ENCODE measurements at regions not wholly inside any gene's neighbourhood (a gene's known extent, or its start where the extent isn't known, plus 50 kb on each side); places are given as distances from the start of the nearest gene placed in this dataset.

DNA sequence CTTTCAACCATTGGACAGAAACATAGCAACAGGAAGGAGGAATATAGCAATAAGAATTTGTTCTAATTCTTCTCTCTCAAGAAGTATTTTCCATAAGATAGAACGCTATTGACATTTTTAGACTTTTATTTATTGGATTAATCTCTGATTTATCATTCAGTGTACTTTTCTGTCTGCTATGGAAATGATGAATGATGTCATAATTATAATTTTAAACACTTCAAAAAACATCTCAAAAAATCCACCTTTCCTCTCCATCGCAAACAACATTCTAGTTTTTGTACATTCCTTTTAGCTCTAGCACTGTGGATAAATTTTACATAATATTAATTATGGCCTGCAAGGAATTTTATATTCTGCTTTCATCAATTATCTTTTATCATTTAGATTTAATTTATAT is 643.2 kb downstream of the DHX35 start:
- TF ChIP-seq, protein P1, sequence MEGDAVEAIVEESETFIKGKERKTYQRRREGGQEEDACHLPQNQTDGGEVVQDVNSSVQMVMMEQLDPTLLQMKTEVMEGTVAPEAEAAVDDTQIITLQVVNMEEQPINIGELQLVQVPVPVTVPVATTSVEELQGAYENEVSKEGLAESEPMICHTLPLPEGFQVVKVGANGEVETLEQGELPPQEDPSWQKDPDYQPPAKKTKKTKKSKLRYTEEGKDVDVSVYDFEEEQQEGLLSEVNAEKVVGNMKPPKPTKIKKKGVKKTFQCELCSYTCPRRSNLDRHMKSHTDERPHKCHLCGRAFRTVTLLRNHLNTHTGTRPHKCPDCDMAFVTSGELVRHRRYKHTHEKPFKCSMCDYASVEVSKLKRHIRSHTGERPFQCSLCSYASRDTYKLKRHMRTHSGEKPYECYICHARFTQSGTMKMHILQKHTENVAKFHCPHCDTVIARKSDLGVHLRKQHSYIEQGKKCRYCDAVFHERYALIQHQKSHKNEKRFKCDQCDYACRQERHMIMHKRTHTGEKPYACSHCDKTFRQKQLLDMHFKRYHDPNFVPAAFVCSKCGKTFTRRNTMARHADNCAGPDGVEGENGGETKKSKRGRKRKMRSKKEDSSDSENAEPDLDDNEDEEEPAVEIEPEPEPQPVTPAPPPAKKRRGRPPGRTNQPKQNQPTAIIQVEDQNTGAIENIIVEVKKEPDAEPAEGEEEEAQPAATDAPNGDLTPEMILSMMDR (conservative IDR thresholded peaks at IDR 0.05 in 1 of 2, IDR thresholded peaks at IDR 0.05 in 1 of 2; ENCODE audit: extremely low read depth in 1 of 2, insufficient read depth in 1 of 2, low read depth in 1 of 2, low read length in 2 of 2): no peak
- TF ChIP-seq EZH2 (IDR thresholded peaks at IDR 0.05; ENCODE audit: borderline replicate concordance, low read length): no peak
